H1 (cell line): ENCODE measurements at regions not wholly inside any gene's neighbourhood (a gene's known extent, or its start where the extent isn't known, plus 50 kb on each side); places are given as distances from the start of the nearest gene placed in this dataset.

Source experiments
- CHD7 ChIP-seq: fragments of 300-600 bp; sonication (generic); IDR thresholded peaks from 2 replicates; pipeline ENCODE4 v1.7.1; 2012; ENCODE audit warnings: low read length, moderate library complexity, mild to moderate bottlenecking, inconsistent platforms; ENCODE audit not compliant: insufficient replicate concordance
- CREB1 ChIP-seq: IDR thresholded peaks from 2 replicates; pipeline ENCODE4 v1.6.1; 2012; ENCODE audit warnings: inconsistent platforms
- CTCF ChIP-seq, 3 experiments: IDR thresholded peaks; 1 replicate in 2 of 3; 2 replicates in 1 of 3; pipeline versions ENCODE4 v1.5.1 to v1.6.1; 2011; ENCODE audit warnings: low read length in 3 of 3, mild to moderate bottlenecking in 3 of 3, inconsistent platforms in 2 of 3, low read depth in 1 of 3, moderate library complexity in 1 of 3; ENCODE audit not compliant: insufficient read depth in 1 of 3; ENCODE audit errors: control extremely low read depth in 1 of 3
- FOSL1 ChIP-seq: IDR thresholded peaks from 2 replicates; pipeline ENCODE4 v1.6.1; 2011; ENCODE audit warnings: mild to moderate bottlenecking, low read depth, low read length, moderate library complexity; ENCODE audit not compliant: insufficient read depth
- JUND ChIP-seq: IDR thresholded peaks from 2 replicates; pipeline ENCODE4 v1.6.1; 2011; ENCODE audit warnings: mild to moderate bottlenecking, improper control_type of control experiment, low read length
- MAFK ChIP-seq: IDR thresholded peaks from 2 replicates; pipeline ENCODE4 v1.6.1; 2012; ENCODE audit warnings: low read depth, mild to moderate bottlenecking, improper control_type of control experiment, low read length
- YY1 ChIP-seq: IDR thresholded peaks from 2 replicates; pipeline ENCODE4 v1.6.1; 2011; ENCODE audit warnings: low read depth, mild to moderate bottlenecking, low read length

- no peak for TF ChIP-seq CTCF (IDR thresholded peaks at IDR 0.05; ENCODE audit: control extremely low read depth in 1 of 3, insufficient read depth in 1 of 3, low read depth in 1 of 3, low read length in 3 of 3)
- no peak for TF ChIP-seq MAFK
- no peak for TF ChIP-seq CHD7
- no peak for TF ChIP-seq JUND
- no peak for TF ChIP-seq YY1
- no peak for TF ChIP-seq CREB1
- TF ChIP-seq FOSL1: no peak
These were observed 1241.5 kb upstream of the MIR17HG start for GRCh38 chr13:90105849-90106496.
